Amniotic stem cell (primary cell): ENCODE measurements at regions not wholly inside any gene's neighbourhood (a gene's known extent, or its start where the extent isn't known, plus 50 kb on each side); places are given as distances from the start of the nearest gene placed in this dataset.
"Not testable (repeated sequence)": the region's sequence is repeated elsewhere in the genome, so short reads cannot be mapped to it uniquely, and the experiment has no call there.

Experiments used
- DNase-seq: peaks from one replicate; lab custom pipeline; 2025; lab: John Stamatoyannopoulos, UW

- no peak for DNase-seq
Observed at GRCh38 chr16:77488652-77489051, 53.8 kb upstream of the ADAMTS18 start.

GRCh38 chr16:77491091-77491490, 56.3 kb upstream of the ADAMTS18 start:
- no peak for DNase-seq

GRCh38 chr16:77496934-77497333, 62.1 kb upstream of the ADAMTS18 start:
- no peak for DNase-seq

- DNase-seq = no peak
Observed at GRCh38 chr16:77499373-77500285, 64.8 kb upstream of the ADAMTS18 start.

- no peak for DNase-seq
Observed at GRCh38 chr16:77500286-77500598, 65.4 kb upstream of the ADAMTS18 start.

- DNase-seq = no peak
Observed at GRCh38 chr16:77500934-77501664, 66.3 kb upstream of the ADAMTS18 start.

- DNase-seq = no peak
Observed at GRCh38 chr16:77502448-77502847, 67.6 kb upstream of the ADAMTS18 start.

GRCh38 chr16:77506492-77506891, 71.7 kb upstream of the ADAMTS18 start:
- DNase-seq = not testable (repeated sequence)

GRCh38 chr16:77509051-77509450, 74.2 kb upstream of the ADAMTS18 start:
- DNase-seq = no peak

- no peak for DNase-seq
Observed at GRCh38 chr16:77509796-77510195, 75.0 kb upstream of the ADAMTS18 start.

- DNase-seq = no peak
Observed at GRCh38 chr16:77511053-77511452, 76.2 kb upstream of the ADAMTS18 start.

- DNase-seq = no peak
Observed at GRCh38 chr16:77514500-77515220, 79.8 kb upstream of the ADAMTS18 start.

- DNase-seq = not testable (repeated sequence)
Observed at GRCh38 chr16:77525226-77525625, 90.4 kb upstream of the ADAMTS18 start.

GRCh38 chr16:77531752-77532151, 96.9 kb upstream of the ADAMTS18 start:
- no peak for DNase-seq

GRCh38 chr16:77536809-77537208, 102.0 kb upstream of the ADAMTS18 start:
- DNase-seq = no peak

GRCh38 chr16:77539421-77540034, 104.7 kb upstream of the ADAMTS18 start:
- DNase-seq = no peak

- no peak for DNase-seq
Observed at GRCh38 chr16:77540646-77541045, 105.8 kb upstream of the ADAMTS18 start.

GRCh38 chr16:77541165-77541564, 106.3 kb upstream of the ADAMTS18 start:
- DNase-seq = no peak

- no peak for DNase-seq
Observed at GRCh38 chr16:77548151-77548550, 113.3 kb upstream of the ADAMTS18 start.

- DNase-seq = no peak
Observed at GRCh38 chr16:77548766-77549165, 113.9 kb upstream of the ADAMTS18 start.

- DNase-seq = no peak
Observed at GRCh38 chr16:77549876-77550275, 115.0 kb upstream of the ADAMTS18 start.

GRCh38 chr16:77551357-77551756, 116.5 kb upstream of the ADAMTS18 start:
- no peak for DNase-seq
